ENCODE measurements at regions not wholly inside any gene's neighbourhood (a gene's known extent, or its start where the extent isn't known, plus 50 kb on each side); places are given as distances from the start of the nearest gene placed in this dataset.

GRCh38 chr9:7332780-7333179, 466.8 kb downstream of the DMAC1 start:
- TF ChIP-seq, protein P1, sequence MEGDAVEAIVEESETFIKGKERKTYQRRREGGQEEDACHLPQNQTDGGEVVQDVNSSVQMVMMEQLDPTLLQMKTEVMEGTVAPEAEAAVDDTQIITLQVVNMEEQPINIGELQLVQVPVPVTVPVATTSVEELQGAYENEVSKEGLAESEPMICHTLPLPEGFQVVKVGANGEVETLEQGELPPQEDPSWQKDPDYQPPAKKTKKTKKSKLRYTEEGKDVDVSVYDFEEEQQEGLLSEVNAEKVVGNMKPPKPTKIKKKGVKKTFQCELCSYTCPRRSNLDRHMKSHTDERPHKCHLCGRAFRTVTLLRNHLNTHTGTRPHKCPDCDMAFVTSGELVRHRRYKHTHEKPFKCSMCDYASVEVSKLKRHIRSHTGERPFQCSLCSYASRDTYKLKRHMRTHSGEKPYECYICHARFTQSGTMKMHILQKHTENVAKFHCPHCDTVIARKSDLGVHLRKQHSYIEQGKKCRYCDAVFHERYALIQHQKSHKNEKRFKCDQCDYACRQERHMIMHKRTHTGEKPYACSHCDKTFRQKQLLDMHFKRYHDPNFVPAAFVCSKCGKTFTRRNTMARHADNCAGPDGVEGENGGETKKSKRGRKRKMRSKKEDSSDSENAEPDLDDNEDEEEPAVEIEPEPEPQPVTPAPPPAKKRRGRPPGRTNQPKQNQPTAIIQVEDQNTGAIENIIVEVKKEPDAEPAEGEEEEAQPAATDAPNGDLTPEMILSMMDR (IDR thresholded peaks at IDR 0.05; ENCODE audit: insufficient read depth, low read length, poor library complexity, severe bottlenecking): no peak
- no peak for TF ChIP-seq EZH2phosphoT487 (conservative IDR thresholded peaks at IDR 0.05; ENCODE audit: low read length)

Data from SU-DHL-6 (cell line).